ENCODE measurements at regions not wholly inside any gene's neighbourhood (a gene's known extent, or its start where the extent isn't known, plus 50 kb on each side); places are given as distances from the start of the nearest gene placed in this dataset.

DNA sequence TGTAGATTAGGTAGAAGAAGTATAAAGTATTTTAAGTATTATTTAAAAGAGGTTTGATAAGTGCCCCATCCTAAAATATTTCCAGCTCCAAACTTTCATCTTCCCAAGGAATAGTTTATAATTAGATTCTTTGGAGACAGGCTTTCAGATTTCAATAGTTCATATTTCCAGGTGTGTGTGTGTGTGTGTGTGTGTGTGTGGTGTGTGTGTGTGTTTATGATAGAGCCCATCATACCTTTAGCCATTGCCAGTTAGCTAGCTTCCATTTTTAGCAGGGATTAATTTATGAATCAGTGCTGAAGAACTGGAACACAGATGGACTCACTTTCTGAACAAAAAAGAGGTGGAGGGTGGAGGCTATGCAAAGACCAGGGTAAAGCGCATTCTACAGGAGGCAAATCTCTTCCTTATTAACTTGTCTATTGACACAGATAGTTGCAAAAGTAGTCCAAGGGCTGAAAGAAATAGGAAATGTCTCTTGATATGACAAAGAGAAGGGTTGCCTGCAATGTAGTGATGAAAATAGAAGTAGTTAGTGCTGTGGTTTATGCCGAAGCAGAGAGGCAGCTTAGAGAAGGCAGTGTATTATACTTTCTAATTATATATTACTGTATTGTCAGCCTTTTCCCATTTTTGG, 301.1 kb downstream of the MAN2A1 start:
- TF ChIP-seq, protein P1, sequence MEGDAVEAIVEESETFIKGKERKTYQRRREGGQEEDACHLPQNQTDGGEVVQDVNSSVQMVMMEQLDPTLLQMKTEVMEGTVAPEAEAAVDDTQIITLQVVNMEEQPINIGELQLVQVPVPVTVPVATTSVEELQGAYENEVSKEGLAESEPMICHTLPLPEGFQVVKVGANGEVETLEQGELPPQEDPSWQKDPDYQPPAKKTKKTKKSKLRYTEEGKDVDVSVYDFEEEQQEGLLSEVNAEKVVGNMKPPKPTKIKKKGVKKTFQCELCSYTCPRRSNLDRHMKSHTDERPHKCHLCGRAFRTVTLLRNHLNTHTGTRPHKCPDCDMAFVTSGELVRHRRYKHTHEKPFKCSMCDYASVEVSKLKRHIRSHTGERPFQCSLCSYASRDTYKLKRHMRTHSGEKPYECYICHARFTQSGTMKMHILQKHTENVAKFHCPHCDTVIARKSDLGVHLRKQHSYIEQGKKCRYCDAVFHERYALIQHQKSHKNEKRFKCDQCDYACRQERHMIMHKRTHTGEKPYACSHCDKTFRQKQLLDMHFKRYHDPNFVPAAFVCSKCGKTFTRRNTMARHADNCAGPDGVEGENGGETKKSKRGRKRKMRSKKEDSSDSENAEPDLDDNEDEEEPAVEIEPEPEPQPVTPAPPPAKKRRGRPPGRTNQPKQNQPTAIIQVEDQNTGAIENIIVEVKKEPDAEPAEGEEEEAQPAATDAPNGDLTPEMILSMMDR (IDR thresholded peaks at IDR 0.05 in 4 of 5, conservative IDR thresholded peaks at IDR 0.05 in 1 of 5): no peak
- no peak for TF ChIP-seq POLR2A (IDR thresholded peaks at IDR 0.05)
